Gastrocnemius medialis (tissue), 4 donors: ENCODE measurements at regions not wholly inside any gene's neighbourhood (a gene's known extent, or its start where the extent isn't known, plus 50 kb on each side); places are given as distances from the start of the nearest gene placed in this dataset.

Experiments used
- CTCF ChIP-seq, 5 experiments: fragments of 450-650 bp in 3 of 5; fragments of 200-600 bp in 2 of 5; sonication (generic) in 2 of 5; IDR thresholded peaks in 4 of 5; conservative IDR thresholded peaks in 1 of 5; 1 replicate in 4 of 5; 2 replicates in 1 of 5; pipeline ENCODE4 v1.5.1; 2016 to 2019; ENCODE audit warnings: antibody characterized with exemption in 5 of 5, mild to moderate bottlenecking in 3 of 5, moderate library complexity in 3 of 5
- POLR2A ChIP-seq, 2 donors: fragments of 450-650 bp; IDR thresholded peaks; one replicate each; pipeline ENCODE4 v1.6.1; 2017; ENCODE audit warnings: antibody characterized with exemption in 2 of 2, mild to moderate bottlenecking in 2 of 2, moderate library complexity in 2 of 2

GRCh38 chr3:153313302-153313965 lies 151.4 kb downstream of the RAP2B start:
- no peak for TF ChIP-seq CTCF (IDR thresholded peaks at IDR 0.05 in 4 of 5, conservative IDR thresholded peaks at IDR 0.05 in 1 of 5)
- no peak for TF ChIP-seq POLR2A (IDR thresholded peaks at IDR 0.05)
